ENCODE measurements at regions not wholly inside any gene's neighbourhood (a gene's known extent, or its start where the extent isn't known, plus 50 kb on each side); places are given as distances from the start of the nearest gene placed in this dataset.

- no peak overlapping the region for H3K27ac ChIP-seq (ENCODE audit: extremely low read depth, low read depth, low read length)
- no peaks in the 10 kb centered on the region for H3K36me3 ChIP-seq (ENCODE audit: control insufficient read depth in 2 of 2, insufficient read depth in 1 of 2, low read length in 2 of 2)
- POLR2A ChIA-PET: no interaction called here
- H3K9me3 ChIP-seq (ENCODE audit: control insufficient read depth, insufficient read depth, low read depth, low read length): no peaks in the 10 kb centered on the region
- no peak for TF ChIP-seq ZNF596 (tag by site-specific recombination; IDR thresholded peaks at IDR 0.05)
- TF ChIP-seq ZNF341 (tag by site-specific recombination; IDR thresholded peaks at IDR 0.05; ENCODE audit: low read depth): no peak
- TF ChIP-seq ZNF768 (tag by site-specific recombination; IDR thresholded peaks at IDR 0.05): no peak
- TF ChIP-seq ZFHX2 (tag by site-specific recombination; conservative IDR thresholded peaks at IDR 0.05): no peak
- TF ChIP-seq ZFP41 (tag by site-specific recombination; IDR thresholded peaks at IDR 0.05; ENCODE audit: borderline replicate concordance): no peak
- TF ChIP-seq REPIN1 (tag by site-specific recombination; IDR thresholded peaks at IDR 0.05; ENCODE audit: low read depth): no peak
- TF ChIP-seq OSR2 (tag by site-specific recombination; IDR thresholded peaks at IDR 0.05): no peak
- no peak for TF ChIP-seq KLF9 (tag by site-specific recombination; IDR thresholded peaks at IDR 0.05; ENCODE audit: low read depth)
- TF ChIP-seq SETDB1 (IDR thresholded peaks at IDR 0.05; ENCODE audit: insufficient read length, low read length): peak; percentile 86
- TF ChIP-seq REST (tag by site-specific recombination; IDR thresholded peaks at IDR 0.05): no peak
- no peak for TF ChIP-seq ZNF416 (tag by site-specific recombination; IDR thresholded peaks at IDR 0.05)
- no peak for TF ChIP-seq BCL11B (tag by site-specific recombination; IDR thresholded peaks at IDR 0.05; ENCODE audit: low read depth)
- no peak for TF ChIP-seq ZNF18 (tag by site-specific recombination; IDR thresholded peaks at IDR 0.05)
- no peak for TF ChIP-seq AEBP2 (tag by site-specific recombination; IDR thresholded peaks at IDR 0.05; ENCODE audit: borderline replicate concordance)
- TF ChIP-seq TRIM28 (IDR thresholded peaks at IDR 0.05; ENCODE audit: borderline replicate concordance, low read length): peak; percentile 68; the same call in 1 of the 2 replicates
- no peaks in the 10 kb centered on the region for H3K4me1 ChIP-seq (ENCODE audit: control insufficient read depth, insufficient read depth, low read length)
- CTCF ChIA-PET: no interaction called here
- H3K4me3 ChIP-seq (ENCODE audit: low read depth, low read length): no peak overlapping the region
Measured at GRCh38 chr18:43507842-43508481, 230.7 kb upstream of the SYT4 start.

GRCh38 chr18:43514747-43515146 lies 237.5 kb upstream of the SYT4 start:
- Histone ChIP-seq H3K9me3 (ENCODE audit: control insufficient read depth, insufficient read depth, low read depth, low read length) (no peaks in the 10 kb centered on the region), H3K4me3 (ENCODE audit: low read depth, low read length) (no peak overlapping the region), H3K27ac (ENCODE audit: extremely low read depth, low read depth, low read length) (no peak overlapping the region), H3K4me1 (ENCODE audit: control insufficient read depth, insufficient read depth, low read length) (no peaks in the 10 kb centered on the region), H3K36me3 (ENCODE audit: control insufficient read depth in 2 of 2, insufficient read depth in 1 of 2, low read length in 2 of 2) (no peaks in the 10 kb centered on the region)
- CTCF ChIA-PET: no interaction called here
- POLR2A ChIA-PET: no interaction called here
- TF ChIP-seq ZNF157 (tag by site-specific recombination; IDR thresholded peaks at IDR 0.05) (no peak), SETDB1 (IDR thresholded peaks at IDR 0.05; ENCODE audit: insufficient read length, low read length) (peak; percentile 80)

Data from HEK293 (cell line).